Colon (tissue), 2 donors: ENCODE measurements at regions not wholly inside any gene's neighbourhood (a gene's known extent, or its start where the extent isn't known, plus 50 kb on each side); places are given as distances from the start of the nearest gene placed in this dataset.

Experiments
- FAIRE-seq: peaks from 2 replicates; lab custom pipeline; 2012; peaks lifted over from hg19 to GRCh38; lab: Jason Lieb, UNC
- donor health status: control.
- donor health status: control.

- no peak for FAIRE-seq
Measured at GRCh38 chr7:125561006-125561405, 631.4 kb upstream of the POT1 start.

DNA sequence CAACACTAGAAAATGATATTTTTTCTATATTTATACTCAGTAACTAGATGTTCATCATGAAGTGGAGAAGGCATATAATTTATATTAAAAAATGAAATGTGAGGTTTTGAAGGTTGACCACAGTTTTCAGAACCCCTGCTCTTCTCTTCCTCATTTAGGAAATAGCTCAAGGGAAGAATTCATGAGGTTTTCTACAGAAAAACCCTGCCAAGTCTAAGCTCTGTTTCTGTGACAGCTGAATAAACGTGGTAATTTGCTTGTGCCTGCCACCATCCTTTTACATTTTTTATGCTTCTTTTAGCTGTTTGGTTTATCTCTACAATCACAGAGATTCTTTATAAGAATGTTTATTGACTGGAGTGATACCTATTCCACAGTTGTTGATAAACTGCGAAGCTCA lies 630.3 kb upstream of the POT1 start:
- FAIRE-seq, result no peak

DNA sequence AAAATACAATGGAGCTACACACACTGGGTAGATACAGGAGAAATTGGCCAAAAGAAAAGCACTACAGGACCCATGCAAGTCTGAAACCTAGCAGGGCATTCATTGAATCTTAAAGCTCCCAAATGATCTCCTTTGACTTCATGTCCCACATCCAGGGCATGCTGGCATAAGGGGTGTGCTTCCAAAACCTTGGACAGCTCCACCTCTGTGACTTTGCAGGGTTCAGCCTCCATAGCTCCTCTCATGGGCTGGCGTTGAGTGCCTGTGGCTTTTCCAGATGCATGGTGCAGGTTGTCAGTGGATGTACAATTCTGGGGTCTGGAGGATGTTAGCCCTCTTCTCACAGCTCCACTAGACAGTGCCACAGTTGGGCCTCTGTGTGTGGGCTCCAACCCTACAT lies 626.3 kb upstream of the POT1 start:
- FAIRE-seq, result no peak

DNA sequence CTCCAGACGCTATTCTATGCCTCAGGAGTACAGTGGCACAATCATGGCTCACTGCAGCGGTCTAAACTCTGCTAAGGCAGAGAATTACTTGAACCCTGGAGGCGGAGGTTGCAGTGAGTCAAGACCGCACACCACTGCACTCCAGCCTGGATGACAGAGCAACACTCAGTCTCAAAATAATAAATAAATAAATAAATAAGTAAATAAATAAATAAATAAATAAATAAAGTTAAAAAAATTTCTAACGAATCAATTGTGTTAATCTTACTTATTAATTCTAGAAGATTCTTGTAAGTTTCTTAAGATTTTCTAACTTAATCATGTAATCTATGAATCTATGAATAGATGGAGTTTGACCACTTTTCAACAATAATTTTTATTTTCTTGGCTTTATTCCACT lies 621.4 kb upstream of the POT1 start:
- peak; percentile 38 for FAIRE-seq

DNA sequence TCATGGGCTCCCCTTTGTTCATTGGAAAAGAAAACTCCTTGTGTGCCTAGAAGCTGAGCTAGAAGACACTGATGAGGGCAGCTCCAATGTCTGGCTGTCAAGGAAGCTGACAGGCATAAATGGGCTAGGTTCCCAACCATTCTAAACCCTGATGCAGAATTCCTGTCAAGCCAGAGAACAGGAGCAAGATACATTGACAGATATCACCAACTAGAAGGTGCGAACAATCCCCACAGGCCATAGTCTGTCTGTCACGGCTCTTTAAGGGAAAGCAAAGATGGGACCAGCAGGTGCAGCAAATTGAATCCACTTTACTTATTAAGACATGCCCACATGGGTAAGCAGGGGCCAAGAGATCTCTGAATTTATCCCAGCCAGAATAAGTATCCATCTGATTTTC lies 617.9 kb upstream of the POT1 start:
- FAIRE-seq, result no peak

- no peak for FAIRE-seq
Measured at GRCh38 chr7:125530553-125530952, 600.9 kb upstream of the POT1 start.

GRCh38 chr7:125529249-125529648 lies 599.6 kb upstream of the POT1 start:
- FAIRE-seq, result no peak

DNA sequence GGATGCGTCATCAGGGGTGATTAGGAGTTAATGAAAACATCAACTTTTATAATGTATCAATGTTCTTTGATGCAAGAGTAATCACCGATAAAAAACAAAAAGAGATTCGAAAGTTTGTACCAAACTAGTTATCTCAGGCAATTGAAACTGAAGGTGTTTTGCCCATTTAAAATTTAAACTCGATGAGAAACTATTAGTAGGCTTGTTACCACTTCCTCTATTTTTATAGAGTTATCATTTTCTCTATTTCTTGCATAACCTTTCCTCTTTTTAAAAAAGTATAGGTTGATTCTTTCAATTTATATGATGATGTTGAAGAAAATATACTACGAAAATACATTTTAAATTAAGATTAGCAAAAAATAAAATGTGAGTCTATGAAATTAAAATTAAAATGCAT lies 597.3 kb upstream of the POT1 start:
- no peak for FAIRE-seq

DNA sequence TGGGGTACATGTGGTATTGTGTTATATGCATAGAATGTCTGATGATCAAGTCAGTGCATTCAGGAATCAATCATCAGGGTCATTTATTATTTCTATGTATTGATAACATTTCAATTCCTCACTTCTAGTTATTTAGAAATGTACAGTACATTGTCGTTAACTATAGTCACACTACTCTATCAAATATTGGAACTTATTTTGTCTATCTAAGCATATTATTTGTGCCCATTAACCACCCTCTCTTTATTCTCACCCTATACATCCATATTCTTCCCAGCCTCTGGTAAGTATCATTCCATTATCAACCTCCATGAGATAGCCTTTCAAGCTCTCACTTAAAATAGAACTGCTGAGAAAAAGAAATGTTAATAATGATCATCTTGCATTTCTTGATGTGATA lies 596.5 kb upstream of the POT1 start:
- FAIRE-seq, result no peak

- FAIRE-seq, result no peak
Measured at GRCh38 chr7:125516194-125516593, 586.6 kb upstream of the POT1 start.

DNA sequence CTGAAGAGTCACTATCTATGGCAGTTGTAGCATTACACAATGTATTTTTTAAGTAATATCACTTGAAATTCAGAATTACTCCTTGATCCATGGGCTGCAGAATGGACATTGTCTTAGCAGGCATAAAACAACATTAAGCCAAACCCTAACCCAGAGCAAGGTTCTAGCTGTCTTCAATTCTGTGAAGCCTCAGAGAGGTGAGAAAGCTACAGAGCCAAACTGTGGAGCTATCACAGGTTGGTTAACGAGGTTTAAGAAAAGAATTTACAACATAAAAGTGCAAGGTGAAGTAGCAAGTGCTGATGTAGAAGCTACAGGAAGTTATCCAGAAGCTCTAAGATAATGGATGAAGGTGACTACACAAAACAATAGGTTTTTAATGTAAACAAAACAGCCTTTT lies 582.7 kb upstream of the POT1 start:
- no peak for FAIRE-seq

DNA sequence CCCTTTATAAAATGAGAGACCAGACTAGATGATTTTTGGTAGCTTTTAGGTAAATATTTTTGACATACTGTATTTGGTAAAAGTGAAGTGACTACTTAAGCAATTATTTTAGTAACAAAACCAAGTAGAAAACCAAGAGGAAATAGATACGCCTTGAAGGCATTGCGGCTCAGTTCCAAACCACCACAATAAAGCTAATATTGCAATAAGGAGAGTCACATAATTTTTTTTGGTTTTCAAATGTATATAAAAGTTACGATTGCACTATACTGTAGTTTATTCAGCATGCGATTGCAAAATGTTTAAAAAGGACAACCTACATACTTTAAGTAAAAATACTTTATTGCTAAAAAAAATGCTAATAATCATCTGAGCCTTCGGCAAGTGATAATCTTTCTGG lies 581.7 kb upstream of the POT1 start:
- FAIRE-seq, result no peak

DNA sequence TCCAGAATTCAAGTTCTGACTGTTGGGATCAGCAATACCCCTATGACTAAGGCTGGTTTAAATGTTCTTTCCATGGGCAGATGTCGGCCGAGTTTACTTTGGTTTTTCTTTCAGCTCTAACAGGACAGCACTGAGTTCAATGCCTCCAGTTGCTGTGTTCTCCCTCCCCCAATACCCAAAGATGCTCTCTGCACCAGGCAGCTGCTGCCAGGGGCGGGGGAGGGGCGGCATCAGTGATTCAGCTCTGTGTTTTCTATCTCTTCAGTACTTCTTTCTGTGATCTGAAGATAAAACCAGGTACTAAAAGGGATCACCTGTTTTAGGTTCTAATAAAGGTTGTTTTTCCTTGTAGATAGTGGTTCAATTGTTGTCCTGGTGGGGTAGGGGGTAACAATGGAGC lies 576.7 kb upstream of the POT1 start:
- FAIRE-seq, result no peak

DNA sequence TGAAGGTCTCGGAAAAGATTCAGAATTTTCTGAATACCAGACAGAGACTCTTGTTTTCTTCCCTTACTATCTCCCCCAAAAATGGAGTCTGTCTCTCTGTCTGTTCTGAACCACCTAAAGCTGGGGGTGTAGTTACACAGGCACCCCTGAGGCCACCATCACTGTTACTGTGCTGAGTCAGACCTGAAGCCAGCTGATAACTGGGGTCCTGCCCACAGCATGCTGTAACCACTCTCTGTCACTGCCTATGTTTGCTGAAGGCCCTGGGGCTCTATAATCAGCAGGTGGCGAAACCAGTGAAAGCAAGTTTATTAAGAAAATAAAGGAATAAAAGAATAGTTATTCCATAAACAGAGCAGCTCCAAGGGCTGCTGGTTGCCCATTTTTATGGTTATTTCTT lies 575.2 kb upstream of the POT1 start:
- no peak for FAIRE-seq

DNA sequence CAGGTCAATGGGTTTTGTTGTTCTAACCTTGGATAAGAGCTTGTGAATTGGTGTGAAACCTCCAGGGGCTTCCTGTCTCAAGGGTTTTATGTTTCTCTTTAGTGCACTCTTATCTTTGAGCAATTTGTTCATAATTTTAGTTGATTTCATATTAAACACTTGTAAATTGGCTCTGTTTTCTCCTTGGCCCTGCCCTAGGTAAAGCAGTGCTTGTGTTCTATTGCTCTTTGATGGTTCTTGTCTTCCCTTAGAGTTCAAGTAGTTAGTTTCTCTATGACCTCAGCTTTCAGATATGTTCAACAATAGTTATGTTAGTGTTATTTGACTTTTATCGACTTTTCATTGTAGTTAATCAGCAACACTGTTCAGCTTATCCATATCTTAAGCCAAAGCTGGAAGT lies 566.4 kb upstream of the POT1 start:
- FAIRE-seq, result no peak

GRCh38 chr7:125492521-125492920 lies 562.9 kb upstream of the POT1 start:
- no peak for FAIRE-seq

GRCh38 chr7:125491137-125491536 lies 561.5 kb upstream of the POT1 start:
- no peak for FAIRE-seq

- FAIRE-seq, result no peak
Measured at GRCh38 chr7:125490167-125490566, 560.5 kb upstream of the POT1 start.

DNA sequence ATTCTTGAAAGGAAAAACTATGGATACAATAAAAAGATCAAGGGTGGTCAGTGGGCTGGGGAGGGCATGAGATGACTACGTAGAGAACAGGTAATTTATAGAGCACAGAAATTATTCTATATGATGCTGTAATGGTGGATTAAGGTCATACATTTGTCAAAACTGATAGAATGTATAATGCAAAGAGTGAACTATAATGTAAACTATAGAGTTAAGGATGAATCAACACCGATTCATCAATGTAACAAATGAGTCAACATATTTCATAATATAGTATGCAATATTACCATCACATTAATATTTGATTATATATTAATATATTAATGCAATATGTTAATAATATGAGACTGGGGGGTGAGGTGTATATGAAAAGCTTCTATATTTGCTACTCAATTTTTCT lies 555.6 kb upstream of the POT1 start:
- no peak for FAIRE-seq

DNA sequence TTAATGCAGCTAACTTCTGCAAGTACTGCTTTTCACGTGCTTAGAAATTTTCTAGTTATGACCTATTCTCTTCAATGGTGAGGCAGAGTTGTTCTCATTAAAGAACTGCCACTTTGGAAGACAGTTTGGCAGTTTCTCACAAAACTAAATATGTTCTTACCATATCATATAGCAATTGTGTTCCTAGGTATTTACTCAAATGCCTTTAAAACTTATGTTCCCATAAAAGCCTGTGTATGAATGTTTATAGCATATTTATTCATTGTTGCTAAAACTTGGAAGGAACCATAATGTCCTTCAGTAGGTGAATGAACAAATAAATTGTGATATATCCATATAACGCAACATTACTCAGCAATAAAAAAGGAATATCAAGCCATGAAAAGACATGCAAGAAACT lies 555.1 kb upstream of the POT1 start:
- no peak for FAIRE-seq

DNA sequence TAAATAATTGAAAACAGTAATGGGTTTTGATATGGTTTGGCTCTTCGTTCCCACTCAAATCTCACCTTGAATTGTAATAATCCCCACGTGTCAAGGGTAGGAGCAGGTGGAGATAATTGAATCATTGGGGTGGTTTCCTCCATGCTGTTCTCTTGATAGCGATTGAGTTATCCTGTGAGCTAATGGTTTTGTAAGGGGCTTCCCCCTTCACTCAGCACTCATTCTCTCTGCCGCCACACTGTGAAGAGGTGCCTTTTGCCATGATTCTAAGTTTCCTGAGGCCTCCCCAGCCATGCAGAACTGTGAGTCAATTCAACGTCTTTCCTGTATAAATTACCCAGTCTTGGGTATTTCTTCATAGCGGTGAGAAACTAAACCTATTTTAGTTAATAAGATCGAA lies 551.7 kb upstream of the POT1 start:
- FAIRE-seq, result no peak

DNA sequence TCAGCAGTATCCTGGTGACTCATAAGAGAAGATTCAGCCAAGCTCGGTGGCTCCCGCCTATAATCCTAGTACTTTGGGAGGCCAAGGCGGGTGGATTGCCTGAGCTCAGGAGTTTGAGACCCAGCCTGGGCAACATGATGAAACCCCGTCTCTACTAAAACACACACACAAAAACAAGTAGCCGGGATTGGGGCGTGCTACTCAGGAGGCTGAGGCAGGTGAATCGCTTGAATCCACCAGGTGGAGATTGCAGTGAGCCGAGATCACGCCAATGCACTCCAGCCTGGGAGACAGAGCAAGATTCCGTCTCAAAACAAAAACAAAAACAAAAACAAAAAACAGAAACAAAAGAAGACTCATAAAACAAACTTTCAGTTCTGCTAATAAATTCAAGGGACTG lies 551.1 kb upstream of the POT1 start:
- FAIRE-seq, result no peak

DNA sequence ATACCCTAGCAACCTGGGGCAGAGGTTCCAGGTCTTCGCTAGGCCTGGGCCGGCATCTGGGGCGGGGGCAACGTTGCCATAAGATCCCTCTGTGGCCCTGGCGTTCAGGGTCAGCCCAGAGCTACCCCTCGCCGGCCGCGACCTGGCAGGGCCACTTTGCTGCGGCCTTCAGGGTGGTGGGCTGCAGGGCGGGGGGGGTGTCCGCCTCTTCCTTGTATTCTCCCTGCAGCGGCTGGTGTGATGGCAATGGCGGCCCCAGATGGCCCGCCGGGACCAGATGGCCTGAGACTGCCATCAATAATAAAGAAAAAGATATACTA lies 539.2 kb upstream of the POT1 start:
- no peak for FAIRE-seq

DNA sequence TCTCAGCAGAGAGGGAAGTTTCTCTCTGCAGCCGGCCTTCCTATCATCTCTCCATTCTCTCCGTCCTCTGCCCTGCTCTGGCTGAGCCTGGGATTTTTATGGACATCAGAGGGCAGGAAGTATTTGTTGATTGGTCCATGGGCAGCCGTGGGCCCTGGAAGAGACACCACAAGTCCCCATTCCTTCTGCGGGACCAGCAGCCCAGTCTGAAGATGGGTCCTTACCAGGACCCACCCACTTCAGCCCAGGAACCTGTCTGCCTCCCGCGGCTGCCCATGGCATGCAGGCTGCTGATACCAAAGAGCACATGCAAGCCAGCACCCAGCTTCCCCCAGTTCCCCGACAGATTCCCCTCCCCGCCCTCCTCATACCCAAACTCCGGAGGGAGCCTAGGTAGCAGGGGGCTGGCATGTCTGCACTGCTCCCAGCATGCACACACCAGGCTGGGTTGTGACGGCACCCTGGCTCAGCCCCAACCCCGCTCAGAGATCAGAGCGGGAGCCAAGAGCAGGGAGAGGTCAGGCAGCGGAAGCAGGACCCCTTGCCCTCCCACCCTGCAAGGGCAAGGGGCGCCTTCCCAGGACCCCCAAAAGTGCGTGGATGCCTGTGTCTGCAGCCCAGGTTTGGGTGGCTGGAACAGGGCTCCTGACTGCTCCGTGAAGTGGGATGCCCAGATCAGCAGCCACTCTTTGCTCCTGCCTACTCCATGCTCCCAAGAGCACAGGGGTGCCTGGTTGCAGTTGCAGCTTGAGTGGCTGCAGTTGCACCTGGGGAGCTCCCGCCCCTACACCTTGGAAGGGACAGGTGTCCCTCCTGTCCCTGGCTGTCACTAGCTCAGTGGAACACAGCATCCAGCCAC lies 538.6 kb upstream of the POT1 start:
- FAIRE-seq, result no peak

GRCh38 chr7:125465527-125465926 lies 535.9 kb upstream of the POT1 start:
- no peak for FAIRE-seq
